WTC11 (cell line): ENCODE measurements at regions not wholly inside any gene's neighbourhood (a gene's known extent, or its start where the extent isn't known, plus 50 kb on each side); places are given as distances from the start of the nearest gene placed in this dataset.

ENCODE experiments used
- ATAC-seq: fragments of 200-7000 bp; cut with Tn5 transposase; 2 replicates; pipeline ENCODE4 v1.10.0; 2021; ENCODE audit warnings: mild to moderate bottlenecking, moderate library complexity
- CTCF ChIA-PET: fragments of 300-600 bp; sonication (Branson Sonifier 250); formaldehyde crosslinking; loops from one replicate; lab custom pipeline; 2021; ENCODE audit warnings: antibody characterized with exemption; lab: Charles Lee
- POLR2A ChIA-PET: fragments of 350-600 bp; sonication (Branson Sonifier 250); formaldehyde crosslinking; loops from one replicate; lab custom pipeline; 2021; ENCODE audit warnings: antibody characterized with exemption; lab: Charles Lee
- DNase-seq: peaks from one replicate; pipeline ENCODE4 v3.0.0; 2021; ENCODE audit warnings: low spot score
- H3K27ac Mint-ChIP-seq: 2 replicates; pipeline ENCODE4 v1.8.0; 2021; ENCODE audit warnings: mixed read lengths
- H3K27me3 Mint-ChIP-seq: 2 replicates; pipeline ENCODE4 v1.8.0; 2021; ENCODE audit warnings: low read depth, mild to moderate bottlenecking, moderate library complexity, mixed read lengths
- H3K36me3 Mint-ChIP-seq: 2 replicates; pipeline ENCODE4 v1.8.0; 2021; ENCODE audit warnings: mixed read lengths
- H3K4me1 Mint-ChIP-seq: 2 replicates; pipeline ENCODE4 v1.8.0; 2022; ENCODE audit warnings: mixed read lengths
- H3K4me3 Mint-ChIP-seq: 2 replicates; pipeline ENCODE4 v1.8.0; 2021; ENCODE audit warnings: mild to moderate bottlenecking, moderate library complexity, mixed read lengths
- H3K9me3 Mint-ChIP-seq: 2 replicates; pipeline ENCODE4 v1.8.0; 2021; ENCODE audit warnings: mixed read lengths
- ATF6 ChIP-seq: sonication (generic); formaldehyde crosslinking; IDR thresholded peaks from 2 replicates; pipeline ENCODE4 v1.8.1; 2023; ENCODE audit warnings: mild to moderate bottlenecking, missing genetic modification reagents
- ESRRA ChIP-seq: sonication (generic); formaldehyde crosslinking; IDR thresholded peaks from 2 replicates; pipeline ENCODE4 v1.8.1; 2022; ENCODE audit warnings: mild to moderate bottlenecking, missing genetic modification reagents, borderline replicate concordance
- FOXK1 ChIP-seq: sonication (generic); formaldehyde crosslinking; IDR thresholded peaks from 2 replicates; pipeline ENCODE4 v1.8.0; 2022; ENCODE audit warnings: mild to moderate bottlenecking, moderate library complexity, missing genetic modification reagents
- FOXP1 ChIP-seq: sonication (generic); formaldehyde crosslinking; IDR thresholded peaks from 2 replicates; pipeline ENCODE4 v1.8.0; 2022; ENCODE audit warnings: missing genetic modification reagents, mild to moderate bottlenecking, moderate library complexity, borderline replicate concordance
- GRHL2 ChIP-seq: fragments of 250-450 bp; sonication (Bioruptor Pico); IDR thresholded peaks from 2 replicates; pipeline ENCODE4 v1.8.0; 2022; ENCODE audit warnings: mild to moderate bottlenecking, moderate library complexity; ENCODE audit not compliant: insufficient replicate concordance, severe bottlenecking
- HMGA2 ChIP-seq: fragments of 250-450 bp; sonication (Bioruptor Pico); IDR thresholded peaks from 2 replicates; pipeline ENCODE4 v1.4.0; 2021; ENCODE audit warnings: mild to moderate bottlenecking, moderate library complexity
- JUN ChIP-seq: sonication (generic); formaldehyde crosslinking; IDR thresholded peaks from 2 replicates; pipeline ENCODE4 v1.8.0; 2023; ENCODE audit warnings: mild to moderate bottlenecking, missing genetic modification reagents
- MLX ChIP-seq: sonication (generic); formaldehyde crosslinking; IDR thresholded peaks from 2 replicates; pipeline ENCODE4 v1.8.1; 2023; ENCODE audit warnings: mild to moderate bottlenecking, missing genetic modification reagents, moderate library complexity
- NFATC4 ChIP-seq: fragments of 250-450 bp; sonication (Bioruptor Pico); IDR thresholded peaks from 2 replicates; pipeline ENCODE4 v1.9.0; 2021; ENCODE audit warnings: mild to moderate bottlenecking
- NFE2L1 ChIP-seq: sonication (generic); formaldehyde crosslinking; IDR thresholded peaks from 2 replicates; pipeline ENCODE4 v1.8.1; 2023; ENCODE audit warnings: missing genetic modification reagents
- NFYB ChIP-seq: sonication (generic); formaldehyde crosslinking; conservative IDR thresholded peaks from 2 replicates; pipeline ENCODE4 v1.8.0; 2022; ENCODE audit warnings: low read depth, missing genetic modification reagents
- RELA ChIP-seq: sonication (generic); formaldehyde crosslinking; IDR thresholded peaks from 2 replicates; pipeline ENCODE4 v1.8.1; 2022; ENCODE audit warnings: missing genetic modification reagents, mild to moderate bottlenecking, borderline replicate concordance
- USF2 ChIP-seq: sonication (generic); formaldehyde crosslinking; IDR thresholded peaks from 2 replicates; pipeline ENCODE4 v1.8.1; 2023; ENCODE audit warnings: mild to moderate bottlenecking, missing genetic modification reagents, moderate library complexity
- ZNF138 ChIP-seq: sonication (generic); formaldehyde crosslinking; conservative IDR thresholded peaks from 2 replicates; pipeline ENCODE4 v1.8.1; 2022; ENCODE audit warnings: mild to moderate bottlenecking, moderate library complexity, missing genetic modification reagents
- ZNF396 ChIP-seq: fragments of 250-450 bp; sonication (Bioruptor Pico); IDR thresholded peaks from 2 replicates; pipeline ENCODE4 v1.8.0; 2021; ENCODE audit warnings: mild to moderate bottlenecking, moderate library complexity, borderline replicate concordance
- ZNF425 ChIP-seq: fragments of 250-450 bp; sonication (Bioruptor Pico); conservative IDR thresholded peaks from 2 replicates; pipeline ENCODE4 v1.9.0; 2021; ENCODE audit warnings: mild to moderate bottlenecking
- TF ChIP-seq, protein P1 (sequence below): fragments of 200-600 bp; IDR thresholded peaks from 2 replicates; pipeline ENCODE4 v1.8.0; 2022; ENCODE audit warnings: antibody characterized with exemption
- TF ChIP-seq, protein P2 (sequence below): sonication (generic); formaldehyde crosslinking; IDR thresholded peaks from 2 replicates; pipeline ENCODE4 v1.8.0; 2023; ENCODE audit warnings: missing genetic modification reagents, mild to moderate bottlenecking, borderline replicate concordance
- TF ChIP-seq, protein P3 (sequence below): sonication (generic); formaldehyde crosslinking; IDR thresholded peaks from 2 replicates; pipeline ENCODE4 v1.8.0; 2023; ENCODE audit warnings: mild to moderate bottlenecking, missing genetic modification reagents

DNA sequence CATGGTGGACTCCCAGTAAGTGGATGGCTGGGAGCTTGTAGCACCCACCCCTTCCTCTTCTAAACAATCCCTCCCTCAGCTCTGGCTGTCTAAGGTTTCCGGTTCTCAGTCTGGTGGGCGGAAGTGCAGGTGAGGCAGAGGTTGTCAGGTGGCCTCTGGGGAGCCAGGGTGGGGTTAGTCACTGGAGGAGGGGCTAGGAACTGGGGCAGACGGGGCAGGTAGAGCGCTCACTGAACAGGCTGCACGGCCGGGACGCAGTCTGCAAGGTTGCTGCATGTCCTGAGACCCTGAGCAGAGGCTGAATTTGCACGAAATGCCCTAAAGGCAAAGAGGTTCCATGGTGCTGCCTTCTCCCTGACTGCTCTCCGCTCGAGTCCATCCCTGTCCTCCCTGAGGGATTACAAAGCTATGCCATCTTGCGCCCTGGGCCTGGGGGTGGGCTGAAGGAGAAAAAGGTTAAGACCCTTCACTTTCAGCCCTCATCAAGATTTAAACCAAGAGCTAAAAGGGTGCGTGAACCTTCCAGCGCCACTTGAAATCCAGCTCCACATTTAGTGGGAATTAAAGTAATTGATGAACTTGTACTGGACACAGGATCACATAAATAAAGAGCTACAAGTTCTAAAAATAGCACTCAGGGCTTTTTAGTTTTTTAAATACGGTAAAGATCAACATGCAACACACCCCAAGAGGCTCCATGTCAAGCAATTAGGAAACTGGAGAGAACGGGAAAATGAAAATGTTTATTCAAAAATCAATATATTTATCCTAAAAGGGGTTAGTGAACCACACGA, 62.3 kb upstream of the CTBP2 start:
- Mint-ChIP-seq H3K9me3 (no peaks in the 10 kb centered on the region), H3K36me3 (no peaks in the 10 kb centered on the region), H3K4me1 (peaks cover 21% of the 10 kb centered on the region), H3K4me3 (no peak overlapping the region), H3K27ac (no peak overlapping the region), H3K27me3 (peaks cover 2% of the 10 kb centered on the region; the same call in 1 of the 2 replicates)
- ATAC-seq (peak; percentile 76), DNase-seq (no peak)
- CTCF ChIA-PET: interaction anchor here (1.0 to 1.7 kb wide), 2 partner anchors 36 to 174 kb away, joined by 3 read pairs; no protein-coding TSS in a partner anchor
- POLR2A ChIA-PET: no interaction called here
- TF ChIP-seq USF2 (CRISPR knock-in tag) (no peak; the same call in 1 of the 2 replicates), GRHL2 (CRISPR knock-in tag) (no peak), ZNF138 (no peak), ATF6 (CRISPR knock-in tag) (no peak), JUN (CRISPR knock-in tag) (no peak), MLX (CRISPR knock-in tag) (no peak), HMGA2 (no peak), FOXP1 (CRISPR knock-in tag) (no peak), ESRRA (CRISPR knock-in tag) (no peak), NFE2L1 (CRISPR knock-in tag) (no peak), ZNF396 (CRISPR knock-in tag) (no peak)
- TF ChIP-seq, protein P1, sequence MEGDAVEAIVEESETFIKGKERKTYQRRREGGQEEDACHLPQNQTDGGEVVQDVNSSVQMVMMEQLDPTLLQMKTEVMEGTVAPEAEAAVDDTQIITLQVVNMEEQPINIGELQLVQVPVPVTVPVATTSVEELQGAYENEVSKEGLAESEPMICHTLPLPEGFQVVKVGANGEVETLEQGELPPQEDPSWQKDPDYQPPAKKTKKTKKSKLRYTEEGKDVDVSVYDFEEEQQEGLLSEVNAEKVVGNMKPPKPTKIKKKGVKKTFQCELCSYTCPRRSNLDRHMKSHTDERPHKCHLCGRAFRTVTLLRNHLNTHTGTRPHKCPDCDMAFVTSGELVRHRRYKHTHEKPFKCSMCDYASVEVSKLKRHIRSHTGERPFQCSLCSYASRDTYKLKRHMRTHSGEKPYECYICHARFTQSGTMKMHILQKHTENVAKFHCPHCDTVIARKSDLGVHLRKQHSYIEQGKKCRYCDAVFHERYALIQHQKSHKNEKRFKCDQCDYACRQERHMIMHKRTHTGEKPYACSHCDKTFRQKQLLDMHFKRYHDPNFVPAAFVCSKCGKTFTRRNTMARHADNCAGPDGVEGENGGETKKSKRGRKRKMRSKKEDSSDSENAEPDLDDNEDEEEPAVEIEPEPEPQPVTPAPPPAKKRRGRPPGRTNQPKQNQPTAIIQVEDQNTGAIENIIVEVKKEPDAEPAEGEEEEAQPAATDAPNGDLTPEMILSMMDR: no peak
- TF ChIP-seq, protein P2, sequence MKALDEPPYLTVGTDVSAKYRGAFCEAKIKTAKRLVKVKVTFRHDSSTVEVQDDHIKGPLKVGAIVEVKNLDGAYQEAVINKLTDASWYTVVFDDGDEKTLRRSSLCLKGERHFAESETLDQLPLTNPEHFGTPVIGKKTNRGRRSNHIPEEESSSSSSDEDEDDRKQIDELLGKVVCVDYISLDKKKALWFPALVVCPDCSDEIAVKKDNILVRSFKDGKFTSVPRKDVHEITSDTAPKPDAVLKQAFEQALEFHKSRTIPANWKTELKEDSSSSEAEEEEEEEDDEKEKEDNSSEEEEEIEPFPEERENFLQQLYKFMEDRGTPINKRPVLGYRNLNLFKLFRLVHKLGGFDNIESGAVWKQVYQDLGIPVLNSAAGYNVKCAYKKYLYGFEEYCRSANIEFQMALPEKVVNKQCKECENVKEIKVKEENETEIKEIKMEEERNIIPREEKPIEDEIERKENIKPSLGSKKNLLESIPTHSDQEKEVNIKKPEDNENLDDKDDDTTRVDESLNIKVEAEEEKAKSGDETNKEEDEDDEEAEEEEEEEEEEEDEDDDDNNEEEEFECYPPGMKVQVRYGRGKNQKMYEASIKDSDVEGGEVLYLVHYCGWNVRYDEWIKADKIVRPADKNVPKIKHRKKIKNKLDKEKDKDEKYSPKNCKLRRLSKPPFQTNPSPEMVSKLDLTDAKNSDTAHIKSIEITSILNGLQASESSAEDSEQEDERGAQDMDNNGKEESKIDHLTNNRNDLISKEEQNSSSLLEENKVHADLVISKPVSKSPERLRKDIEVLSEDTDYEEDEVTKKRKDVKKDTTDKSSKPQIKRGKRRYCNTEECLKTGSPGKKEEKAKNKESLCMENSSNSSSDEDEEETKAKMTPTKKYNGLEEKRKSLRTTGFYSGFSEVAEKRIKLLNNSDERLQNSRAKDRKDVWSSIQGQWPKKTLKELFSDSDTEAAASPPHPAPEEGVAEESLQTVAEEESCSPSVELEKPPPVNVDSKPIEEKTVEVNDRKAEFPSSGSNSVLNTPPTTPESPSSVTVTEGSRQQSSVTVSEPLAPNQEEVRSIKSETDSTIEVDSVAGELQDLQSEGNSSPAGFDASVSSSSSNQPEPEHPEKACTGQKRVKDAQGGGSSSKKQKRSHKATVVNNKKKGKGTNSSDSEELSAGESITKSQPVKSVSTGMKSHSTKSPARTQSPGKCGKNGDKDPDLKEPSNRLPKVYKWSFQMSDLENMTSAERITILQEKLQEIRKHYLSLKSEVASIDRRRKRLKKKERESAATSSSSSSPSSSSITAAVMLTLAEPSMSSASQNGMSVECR (CRISPR knock-in tag): no peak

DNA sequence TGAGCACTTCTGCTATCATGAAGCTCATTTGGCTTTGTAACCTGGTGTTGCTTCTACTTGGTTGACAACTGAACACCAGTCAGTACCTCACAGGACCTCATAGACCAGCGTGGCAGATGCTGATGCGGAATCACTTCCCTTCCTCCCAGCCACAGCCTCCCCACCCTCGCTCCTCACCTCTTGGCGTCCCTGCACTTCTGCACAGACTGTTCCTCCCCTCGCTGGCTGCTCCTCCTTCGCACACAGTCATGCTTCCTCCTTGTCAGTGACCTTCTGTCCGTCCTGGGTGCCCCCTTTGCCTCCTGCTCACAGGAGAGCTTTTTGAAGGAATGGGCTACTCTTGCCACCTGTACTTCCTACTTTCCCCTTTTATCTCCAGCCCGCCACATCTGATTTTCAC, 61.4 kb upstream of the CTBP2 start:
- CTCF ChIA-PET: interaction anchor here (0.5 kb wide), 1 partner anchor 73 kb away, joined by 3 read pairs; no protein-coding TSS in a partner anchor
- Mint-ChIP-seq H3K27ac (no peak overlapping the region), H3K4me3 (no peak overlapping the region)
- TF ChIP-seq ZNF425 (CRISPR knock-in tag): no peak
- TF ChIP-seq, protein P3, sequence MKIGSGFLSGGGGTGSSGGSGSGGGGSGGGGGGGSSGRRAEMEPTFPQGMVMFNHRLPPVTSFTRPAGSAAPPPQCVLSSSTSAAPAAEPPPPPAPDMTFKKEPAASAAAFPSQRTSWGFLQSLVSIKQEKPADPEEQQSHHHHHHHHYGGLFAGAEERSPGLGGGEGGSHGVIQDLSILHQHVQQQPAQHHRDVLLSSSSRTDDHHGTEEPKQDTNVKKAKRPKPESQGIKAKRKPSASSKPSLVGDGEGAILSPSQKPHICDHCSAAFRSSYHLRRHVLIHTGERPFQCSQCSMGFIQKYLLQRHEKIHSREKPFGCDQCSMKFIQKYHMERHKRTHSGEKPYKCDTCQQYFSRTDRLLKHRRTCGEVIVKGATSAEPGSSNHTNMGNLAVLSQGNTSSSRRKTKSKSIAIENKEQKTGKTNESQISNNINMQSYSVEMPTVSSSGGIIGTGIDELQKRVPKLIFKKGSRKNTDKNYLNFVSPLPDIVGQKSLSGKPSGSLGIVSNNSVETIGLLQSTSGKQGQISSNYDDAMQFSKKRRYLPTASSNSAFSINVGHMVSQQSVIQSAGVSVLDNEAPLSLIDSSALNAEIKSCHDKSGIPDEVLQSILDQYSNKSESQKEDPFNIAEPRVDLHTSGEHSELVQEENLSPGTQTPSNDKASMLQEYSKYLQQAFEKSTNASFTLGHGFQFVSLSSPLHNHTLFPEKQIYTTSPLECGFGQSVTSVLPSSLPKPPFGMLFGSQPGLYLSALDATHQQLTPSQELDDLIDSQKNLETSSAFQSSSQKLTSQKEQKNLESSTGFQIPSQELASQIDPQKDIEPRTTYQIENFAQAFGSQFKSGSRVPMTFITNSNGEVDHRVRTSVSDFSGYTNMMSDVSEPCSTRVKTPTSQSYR (CRISPR knock-in tag): no peak
- TF ChIP-seq RELA (CRISPR knock-in tag): no peak
- no peak for TF ChIP-seq FOXK1
- no peak for TF ChIP-seq NFATC4 (CRISPR knock-in tag)
- no peak for TF ChIP-seq NFYB (CRISPR knock-in tag)

More for the DNA sequence above, 61.4 kb upstream of the CTBP2 start:
- Mint-ChIP-seq H3K9me3 (no peaks in the 10 kb centered on the region), H3K27me3 (peaks cover 2% of the 10 kb centered on the region; the same call in 1 of the 2 replicates), H3K36me3 (no peaks in the 10 kb centered on the region), H3K4me1 (peaks cover 21% of the 10 kb centered on the region)
- no peak for ATAC-seq
- POLR2A ChIA-PET: no interaction called here
- no peak for DNase-seq
